A549 (cell line): ENCODE measurements at regions not wholly inside any gene's neighbourhood (a gene's known extent, or its start where the extent isn't known, plus 50 kb on each side); places are given as distances from the start of the nearest gene placed in this dataset.

Experiments
- ATAC-seq, 2 experiments: fragments of 200-7000 bp in 1 of 2; fragments of >200 bp in 1 of 2; cut with Nextera tagmentation in 1 of 2; cut with Tn5 transposase in 1 of 2; 3 replicates each; pipeline versions ENCODE4 v1.8.0 to v1.9.1; 2018 to 2020; ENCODE audit warnings: mild to moderate bottlenecking in 1 of 2, moderate library complexity in 1 of 2
- CTCF ChIA-PET: fragments of 300-600 bp; sonication (Branson Sonifier 250); formaldehyde crosslinking; extraction: SDS; loops from one replicate; lab custom pipeline; 2021; ENCODE audit warnings: antibody characterized with exemption, inconsistent platforms; lab: Yijun Ruan, JAX
- POLR2A ChIA-PET: fragments of 350-600 bp; formaldehyde crosslinking; extraction: SDS; loops from one replicate; lab custom pipeline; 2021; ENCODE audit warnings: antibody characterized with exemption, inconsistent platforms; lab: Yijun Ruan, JAX
- DNase-seq, 2 experiments: peaks; one replicate each; pipeline versions ENCODE4 v3.0.0 to v3.0.0-alpha.2; 2011 to 2016; ENCODE audit warnings: low read depth in 1 of 2, low spot score in 1 of 2
- FAIRE-seq: peaks from 2 replicates; lab custom pipeline; 2011; peaks lifted over from hg19 to GRCh38; lab: Jason Lieb, UNC
- H3K27ac ChIP-seq, 2 experiments: fragments of >200 bp; sonication (Bioruptor Twin); formaldehyde crosslinking; 3 replicates each; pipeline ENCODE4 v1.5.1; 2016 to 2017
- H3K4me1 ChIP-seq: fragments of >200 bp; sonication (Bioruptor Twin); formaldehyde crosslinking; 3 replicates; pipeline ENCODE4 v1.6.1; 2016
- H3K4me2 ChIP-seq: fragments of >200 bp; sonication (Bioruptor Twin); formaldehyde crosslinking; 3 replicates; pipeline ENCODE4 v1.6.1; 2016
- H3K4me3 ChIP-seq: fragments of >200 bp; sonication (Bioruptor Twin); formaldehyde crosslinking; 3 replicates; pipeline ENCODE4 v1.5.1; 2016
- H3K9me3 ChIP-seq: fragments of >200 bp; sonication (Bioruptor Twin); formaldehyde crosslinking; 3 replicates; pipeline ENCODE4 v1.6.1; 2016
- ATOH8 ChIP-seq: fragments of 250-450 bp; sonication (Bioruptor Pico); IDR thresholded peaks from 2 replicates; pipeline ENCODE4 v1.5.0; 2020; ENCODE audit warnings: low read depth, mild to moderate bottlenecking, moderate library complexity
- CBX2 ChIP-seq: fragments of 200-600 bp; sonication (generic); IDR thresholded peaks from 2 replicates; pipeline ENCODE4 v1.6.1; 2016; ENCODE audit warnings: low read depth, mild to moderate bottlenecking, borderline replicate concordance
- CBX8 ChIP-seq: fragments of 200-600 bp; sonication (generic); IDR thresholded peaks from 2 replicates; pipeline ENCODE4 v1.6.1; 2016
- CHD2 ChIP-seq: fragments of 150-350 bp; IDR thresholded peaks from 2 replicates; pipeline ENCODE4 v1.6.1; 2014; ENCODE audit warnings: low read length; ENCODE audit not compliant: partially characterized antibody
- CHD4 ChIP-seq: fragments of 200-600 bp; sonication (generic); IDR thresholded peaks from 2 replicates; pipeline ENCODE4 v1.6.1; 2016; ENCODE audit warnings: antibody characterized with exemption, mild to moderate bottlenecking, borderline replicate concordance
- EHMT2 ChIP-seq: fragments of 200-600 bp; sonication (generic); IDR thresholded peaks from 2 replicates; pipeline ENCODE4 v1.6.1; 2016; ENCODE audit warnings: antibody characterized with exemption, low read depth, mild to moderate bottlenecking, moderate library complexity
- EP300 ChIP-seq, 2 experiments: fragments of >200 bp; sonication (Bioruptor Twin); formaldehyde crosslinking; IDR thresholded peaks; 2 replicates in 1 of 2; 3 replicates in 1 of 2; pipeline ENCODE4 v1.6.1; 2016 to 2017
- FOSB ChIP-seq: fragments of 250-450 bp; sonication (Bioruptor Pico); IDR thresholded peaks from 2 replicates; pipeline ENCODE4 v1.5.0; 2020; ENCODE audit warnings: mild to moderate bottlenecking, moderate library complexity
- FOSL2 ChIP-seq, 2 experiments: fragments of 450-650 bp in 1 of 2; fragments of >200 bp in 1 of 2; sonication (Bioruptor Twin) in 1 of 2; formaldehyde crosslinking; IDR thresholded peaks; 2 replicates each; pipeline versions ENCODE4 v1.5.0 to v1.6.1; 2016 to 2020; ENCODE audit warnings: mild to moderate bottlenecking in 1 of 2, moderate library complexity in 1 of 2
- GATA3 ChIP-seq: IDR thresholded peaks from 2 replicates; pipeline ENCODE4 v1.6.1; 2012; ENCODE audit warnings: borderline replicate concordance
- HOXA7 ChIP-seq: fragments of 250-450 bp; sonication (Bioruptor Pico); IDR thresholded peaks from 2 replicates; pipeline ENCODE4 v1.5.0; 2020; ENCODE audit warnings: mild to moderate bottlenecking, moderate library complexity
- HOXB13 ChIP-seq: fragments of 250-450 bp; sonication (Bioruptor Pico); IDR thresholded peaks from 2 replicates; pipeline ENCODE4 v1.5.0; 2020; ENCODE audit warnings: low read depth, mild to moderate bottlenecking, moderate library complexity
- HOXB5 ChIP-seq: fragments of 250-450 bp; sonication (Bioruptor Pico); IDR thresholded peaks from 2 replicates; pipeline ENCODE4 v1.5.0; 2020; ENCODE audit warnings: mild to moderate bottlenecking, moderate library complexity
- JUN ChIP-seq, 2 experiments: fragments of >200 bp; sonication (Bioruptor Twin); formaldehyde crosslinking; IDR thresholded peaks; 2 replicates in 1 of 2; 3 replicates in 1 of 2; pipeline ENCODE4 v1.6.1; 2016 to 2017
- KDM5A ChIP-seq: fragments of 200-600 bp; sonication (generic); IDR thresholded peaks from 2 replicates; pipeline ENCODE4 v1.6.1; 2016; ENCODE audit warnings: antibody characterized with exemption, mild to moderate bottlenecking
- MYC ChIP-seq: IDR thresholded peaks from 2 replicates; pipeline ENCODE4 v1.6.1; 2012; ENCODE audit warnings: mild to moderate bottlenecking, inconsistent platforms, low read length, improper control_type of control experiment, borderline replicate concordance
- PHF8 ChIP-seq: fragments of 200-600 bp; sonication (generic); IDR thresholded peaks from 2 replicates; pipeline ENCODE4 v1.6.1; 2016; ENCODE audit warnings: low read depth, mild to moderate bottlenecking, antibody characterized with exemption, moderate library complexity, borderline replicate concordance
- RARB ChIP-seq: fragments of 250-450 bp; sonication (Bioruptor Pico); IDR thresholded peaks from 2 replicates; pipeline ENCODE4 v1.8.0; 2021; ENCODE audit warnings: mild to moderate bottlenecking, moderate library complexity
- REST ChIP-seq: fragments of 200-600 bp; sonication (generic); IDR thresholded peaks from 2 replicates; pipeline ENCODE4 v1.6.1; 2016; ENCODE audit warnings: antibody characterized with exemption, mild to moderate bottlenecking, moderate library complexity
- SMC3 ChIP-seq: fragments of >200 bp; sonication (Bioruptor Twin); formaldehyde crosslinking; IDR thresholded peaks from 3 replicates; pipeline ENCODE4 v1.6.1; 2018; ENCODE audit warnings: inconsistent platforms
- SREBF2 ChIP-seq: fragments of 450-650 bp; IDR thresholded peaks from 2 replicates; pipeline ENCODE4 v1.6.1; 2014; ENCODE audit warnings: mild to moderate bottlenecking, moderate library complexity
- TFCP2L1 ChIP-seq: fragments of 250-450 bp; sonication (Bioruptor Pico); IDR thresholded peaks from 2 replicates; pipeline ENCODE4 v1.5.0; 2021; ENCODE audit warnings: mild to moderate bottlenecking
- ZC3H11A ChIP-seq: fragments of 450-650 bp; IDR thresholded peaks from 2 replicates; pipeline ENCODE4 v1.6.1; 2014; ENCODE audit warnings: antibody characterized with exemption, mild to moderate bottlenecking
- ZFP36 ChIP-seq: fragments of 450-650 bp; IDR thresholded peaks from 2 replicates; pipeline ENCODE4 v1.6.1; 2014; ENCODE audit warnings: borderline replicate concordance; ENCODE audit not compliant: partially characterized antibody
- ZNF302 ChIP-seq: fragments of 250-450 bp; sonication (Bioruptor Pico); IDR thresholded peaks from 2 replicates; pipeline ENCODE4 v1.9.0; 2021; ENCODE audit warnings: inconsistent platforms, mild to moderate bottlenecking, moderate library complexity
- WGBS: methylation state at CpG from one replicate; pipeline ENCODE4 v1.1.6; 2017; ENCODE audit errors: missing lambda C conversion rate; 5-methylcytosine and 5-hydroxymethylcytosine counted together
- TF ChIP-seq, protein P1 (sequence below): fragments of >200 bp; sonication (Bioruptor Twin); formaldehyde crosslinking; IDR thresholded peaks from 2 replicates; pipeline ENCODE4 v1.6.1; 2016
- TF ChIP-seq, protein P2 (sequence below): IDR thresholded peaks from 2 replicates; pipeline ENCODE4 v1.6.1; 2012

DNA sequence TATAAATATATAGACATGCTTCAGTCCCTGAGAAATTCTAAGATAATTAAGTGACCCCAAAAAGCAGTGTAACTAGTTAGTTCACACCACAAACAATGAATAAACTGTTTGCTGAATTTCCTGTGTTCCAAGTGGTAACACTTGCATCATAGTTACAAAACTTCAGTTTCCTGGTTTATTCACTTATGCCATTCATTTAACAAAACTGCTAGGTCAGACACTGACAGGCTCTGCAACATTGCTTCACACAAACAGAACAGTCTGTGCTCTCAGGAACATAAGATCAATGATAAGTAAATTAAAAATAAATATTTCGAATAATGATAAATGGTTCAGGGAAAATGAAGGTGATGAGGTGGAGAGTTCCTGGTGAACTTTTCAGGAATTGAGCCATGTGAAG, 133.3 kb upstream of the NAMPT start:
- peaks cover 15% of the 10 kb centered on the region for H3K9me3 ChIP-seq
- peaks cover 24% of the 10 kb centered on the region; the same call in 2 of the 3 replicates for H3K4me1 ChIP-seq
- WGBS: 55% methylated on average over 1 of the region's 1 CpG
- ATAC-seq (no peak), DNase-seq (no peak), FAIRE-seq (no peak)
- POLR2A ChIA-PET: interaction anchor here (1.9 kb wide), 1 partner anchor 133 kb away, joined by 8 read pairs; the partner anchor contains the start of gene NAMPT
- no peak overlapping the region for H3K4me3 ChIP-seq
- H3K27ac ChIP-seq: peak overlapping the region; percentile 18 to 57
- peak overlapping the region; percentile 12 for H3K4me2 ChIP-seq
- TF ChIP-seq SREBF2: no peak
- no peak for TF ChIP-seq PHF8
- no peak for TF ChIP-seq HOXA7
- TF ChIP-seq, protein P1, sequence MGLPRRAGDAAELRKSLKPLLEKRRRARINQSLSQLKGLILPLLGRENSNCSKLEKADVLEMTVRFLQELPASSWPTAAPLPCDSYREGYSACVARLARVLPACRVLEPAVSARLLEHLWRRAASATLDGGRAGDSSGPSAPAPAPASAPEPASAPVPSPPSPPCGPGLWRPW: no peak
- no peak for TF ChIP-seq HOXB5
- no peak for TF ChIP-seq CHD2
- CTCF ChIA-PET: no interaction called here

GRCh38 chr7:106417273-106417902, 132.6 kb upstream of the NAMPT start:
- DNase-seq (peak; percentile 16 to 67), ATAC-seq (peak in 1 of 2 experiments; percentile 47; a peak in 2 of 6 replicates), FAIRE-seq (no peak)
- Histone ChIP-seq H3K4me2 (peak overlapping the region; percentile 12), H3K4me3 (no peak overlapping the region), H3K4me1 (peaks cover 24% of the 10 kb centered on the region; the same call in 2 of the 3 replicates), H3K27ac (peak overlapping the region; percentile 47 to 57), H3K9me3 (peaks cover 15% of the 10 kb centered on the region)
- TF ChIP-seq PHF8 (no peak), GATA3 (peak; percentile 35; the same call in 1 of the 2 replicates), CBX8 (no peak), ZNF302 (CRISPR knock-in tag) (no peak), ZFP36 (no peak), MYC (no peak)
- WGBS: 0% methylated on average over 6 of the region's 6 CpGs
- POLR2A ChIA-PET: interaction anchor here (1.9 kb wide), 1 partner anchor 133 kb away, joined by 8 read pairs; the partner anchor contains the start of gene NAMPT
- CTCF ChIA-PET: no interaction called here

DNA sequence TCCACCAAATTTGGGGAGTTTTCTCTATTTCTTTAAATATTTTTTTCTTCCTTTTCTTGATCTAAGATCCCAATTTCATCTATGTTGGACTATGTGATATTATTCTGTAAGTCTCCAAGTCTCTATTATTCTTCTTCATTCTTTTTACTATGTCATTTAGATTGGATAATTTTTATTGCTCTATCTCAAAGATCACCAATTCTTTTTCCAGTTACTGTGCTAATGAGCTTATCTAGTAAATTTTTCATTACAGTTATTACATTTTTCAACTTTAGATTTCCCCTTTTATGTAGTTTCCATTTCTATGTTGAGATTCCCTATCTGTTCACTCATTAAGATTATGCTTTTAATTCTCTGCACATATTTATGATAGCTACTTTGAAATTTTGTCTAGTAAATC, 131.6 kb upstream of the NAMPT start:
- POLR2A ChIA-PET: no interaction called here
- CTCF ChIA-PET: interaction anchor here (1.2 kb wide), 1 partner anchor 9 kb away, joined by 5 read pairs; no protein-coding TSS in a partner anchor

DNA sequence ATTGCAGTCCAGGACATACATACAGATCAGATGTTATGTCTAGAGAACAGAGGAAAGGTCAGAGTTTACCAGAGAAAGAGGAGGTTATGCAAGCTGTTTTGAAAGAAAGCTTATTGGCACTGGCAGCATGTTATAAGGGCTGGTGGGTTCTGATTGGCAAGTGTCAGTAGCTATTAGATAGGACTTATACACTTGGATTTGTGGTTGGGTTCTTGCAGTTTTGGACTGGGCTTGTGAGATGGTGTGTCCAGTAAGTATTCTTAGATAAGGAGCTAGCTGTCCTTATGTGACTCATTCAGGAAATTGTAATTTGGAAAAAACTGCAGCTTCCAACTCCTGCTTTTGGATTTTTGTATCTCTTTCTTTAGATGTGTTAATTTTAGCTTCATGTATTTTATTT, 130.7 kb upstream of the NAMPT start:
- Histone ChIP-seq H3K4me2 (no peak overlapping the region), H3K4me1 (peaks cover 15% of the 10 kb centered on the region; the same call in 2 of the 3 replicates), H3K27ac (no peak overlapping the region), H3K4me3 (no peak overlapping the region), H3K9me3 (peaks cover 15% of the 10 kb centered on the region)
- ChIA-PET CTCF (interaction anchor here (1.2 to 1.4 kb wide), 4 partner anchors 8 to 239 kb away, joined by 3 to 5 read pairs (median 4); no protein-coding TSS in a partner anchor), POLR2A (no interaction called here)
- FAIRE-seq: no peak
- DNase-seq: no peak
- ATAC-seq: no peak
- no peak for TF ChIP-seq REST
- no peak for TF ChIP-seq SMC3
- TF ChIP-seq EP300 (IDR thresholded peaks at IDR 0.05): no peak
- no peak for TF ChIP-seq CHD4
- no peak for TF ChIP-seq JUN (IDR thresholded peaks at IDR 0.05)
- no peak for TF ChIP-seq FOSL2 (IDR thresholded peaks at IDR 0.05)
- TF ChIP-seq FOSL2 (CRISPR knock-in tag; IDR thresholded peaks at IDR 0.05): no peak
- TF ChIP-seq GATA3: no peak
- TF ChIP-seq CBX8: no peak
- no peak for TF ChIP-seq ATOH8 (CRISPR knock-in tag)
- TF ChIP-seq HOXB13: no peak

More for the DNA sequence above, 131.6 kb upstream of the NAMPT start:
- DNase-seq (no peak), FAIRE-seq (no peak), ATAC-seq (no peak)
- H3K4me1 ChIP-seq: peaks cover 20% of the 10 kb centered on the region; the same call in 2 of the 3 replicates
- no peak overlapping the region for H3K4me2 ChIP-seq
- H3K27ac ChIP-seq: peak overlapping the region in 1 of 2 experiments; percentile 47; a peak in 1 of 6 replicates
- H3K9me3 ChIP-seq: peaks cover 15% of the 10 kb centered on the region
- no peak overlapping the region for H3K4me3 ChIP-seq
- TF ChIP-seq ZNF302 (CRISPR knock-in tag): no peak
- TF ChIP-seq FOSB (CRISPR knock-in tag): no peak
- no peak for TF ChIP-seq SMC3
- no peak for TF ChIP-seq RARB (CRISPR knock-in tag)
- TF ChIP-seq KDM5A: no peak
- TF ChIP-seq EHMT2: no peak
- TF ChIP-seq PHF8: no peak
- no peak for TF ChIP-seq CBX2
- TF ChIP-seq, protein P2, sequence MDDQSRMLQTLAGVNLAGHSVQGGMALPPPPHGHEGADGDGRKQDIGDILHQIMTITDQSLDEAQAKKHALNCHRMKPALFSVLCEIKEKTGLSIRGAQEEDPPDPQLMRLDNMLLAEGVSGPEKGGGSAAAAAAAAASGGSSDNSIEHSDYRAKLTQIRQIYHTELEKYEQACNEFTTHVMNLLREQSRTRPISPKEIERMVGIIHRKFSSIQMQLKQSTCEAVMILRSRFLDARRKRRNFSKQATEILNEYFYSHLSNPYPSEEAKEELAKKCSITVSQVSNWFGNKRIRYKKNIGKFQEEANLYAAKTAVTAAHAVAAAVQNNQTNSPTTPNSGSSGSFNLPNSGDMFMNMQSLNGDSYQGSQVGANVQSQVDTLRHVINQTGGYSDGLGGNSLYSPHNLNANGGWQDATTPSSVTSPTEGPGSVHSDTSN: no peak
- TF ChIP-seq TFCP2L1: no peak
- no peak for TF ChIP-seq SREBF2
- no peak for TF ChIP-seq ZC3H11A
